Renal cortical epithelial cell (primary cell): ENCODE measurements at regions not wholly inside any gene's neighbourhood (a gene's known extent, or its start where the extent isn't known, plus 50 kb on each side); places are given as distances from the start of the nearest gene placed in this dataset.

Source experiments
- DNase-seq: peaks from one replicate; pipeline ENCODE4 v3.0.0-alpha.2; 2011; ENCODE audit warnings: low read depth

GRCh38 chr2:177342736-177343135, 49.8 kb upstream of the AGPS start:
- DNase-seq, result no peak
